ENCODE measurements at regions not wholly inside any gene's neighbourhood (a gene's known extent, or its start where the extent isn't known, plus 50 kb on each side); places are given as distances from the start of the nearest gene placed in this dataset.
A peak's percentile ranks its signal among the peaks of the same experiment; 100 is the strongest.

GRCh38 chr7:42445691-42446090 lies 208.7 kb upstream of the GLI3 start:
- peak; percentile 15 for DNase-seq (ENCODE audit: low read depth)

GRCh38 chr7:42440951-42441350 lies 203.9 kb upstream of the GLI3 start:
- peak; percentile 25 for DNase-seq (ENCODE audit: low read depth)

- no peak for DNase-seq (ENCODE audit: low read depth)
Observed at GRCh38 chr7:42432644-42433043, 195.6 kb upstream of the GLI3 start.

- DNase-seq (ENCODE audit: low read depth) = no peak
Observed at GRCh38 chr7:42431873-42432272, 194.9 kb upstream of the GLI3 start.

- DNase-seq (ENCODE audit: low read depth) = no peak
Observed at GRCh38 chr7:42429339-42429738, 192.3 kb upstream of the GLI3 start.

DNA sequence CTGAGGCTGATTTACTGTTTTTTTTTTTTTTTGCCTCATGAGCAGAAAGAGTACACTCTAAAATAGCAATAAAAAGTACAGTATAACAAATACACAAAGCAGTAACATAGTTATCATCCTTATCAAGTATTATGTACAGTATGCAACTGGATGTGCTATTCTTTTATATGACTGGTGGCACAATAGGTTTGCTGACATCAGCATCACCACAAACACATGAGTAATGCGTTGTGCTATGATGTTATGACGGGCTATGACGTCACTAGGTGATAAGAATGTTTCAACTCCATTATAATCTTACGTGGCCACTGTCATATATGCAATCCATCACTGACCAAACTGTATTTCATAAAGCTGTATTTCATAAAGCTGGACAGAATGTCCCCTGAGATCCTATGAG lies 189.2 kb upstream of the GLI3 start:
- peak; percentile 53 for DNase-seq (ENCODE audit: low read depth)

GRCh38 chr7:42414941-42415505 lies 178.0 kb upstream of the GLI3 start:
- DNase-seq (ENCODE audit: low read depth) = peak; percentile 8

GRCh38 chr7:42414028-42414427 lies 177.0 kb upstream of the GLI3 start:
- DNase-seq (ENCODE audit: low read depth) = peak; percentile 10

DNA sequence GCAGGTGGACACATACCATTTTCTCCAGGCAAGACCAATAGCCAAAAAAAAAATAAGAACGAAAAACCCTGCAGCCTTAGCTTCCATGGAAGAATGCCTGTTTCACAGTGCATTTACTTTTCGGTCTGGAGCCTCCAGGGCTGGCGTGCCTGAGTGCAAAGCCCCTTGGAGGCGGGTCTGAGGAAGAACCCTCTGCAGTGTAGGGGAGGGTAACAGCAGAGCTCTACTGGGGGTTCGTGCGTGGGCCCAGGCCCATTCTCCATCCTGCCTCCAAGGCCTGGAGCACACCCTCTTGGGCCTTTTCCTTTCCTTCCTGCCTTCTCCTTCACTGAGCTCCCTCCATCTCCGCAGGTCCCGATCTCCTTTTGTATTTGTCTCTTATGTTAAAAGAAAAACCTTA lies 172.3 kb upstream of the GLI3 start:
- no peak for DNase-seq (ENCODE audit: low read depth)

GRCh38 chr7:42407833-42408232 lies 170.8 kb upstream of the GLI3 start:
- DNase-seq (ENCODE audit: low read depth) = no peak

DNA sequence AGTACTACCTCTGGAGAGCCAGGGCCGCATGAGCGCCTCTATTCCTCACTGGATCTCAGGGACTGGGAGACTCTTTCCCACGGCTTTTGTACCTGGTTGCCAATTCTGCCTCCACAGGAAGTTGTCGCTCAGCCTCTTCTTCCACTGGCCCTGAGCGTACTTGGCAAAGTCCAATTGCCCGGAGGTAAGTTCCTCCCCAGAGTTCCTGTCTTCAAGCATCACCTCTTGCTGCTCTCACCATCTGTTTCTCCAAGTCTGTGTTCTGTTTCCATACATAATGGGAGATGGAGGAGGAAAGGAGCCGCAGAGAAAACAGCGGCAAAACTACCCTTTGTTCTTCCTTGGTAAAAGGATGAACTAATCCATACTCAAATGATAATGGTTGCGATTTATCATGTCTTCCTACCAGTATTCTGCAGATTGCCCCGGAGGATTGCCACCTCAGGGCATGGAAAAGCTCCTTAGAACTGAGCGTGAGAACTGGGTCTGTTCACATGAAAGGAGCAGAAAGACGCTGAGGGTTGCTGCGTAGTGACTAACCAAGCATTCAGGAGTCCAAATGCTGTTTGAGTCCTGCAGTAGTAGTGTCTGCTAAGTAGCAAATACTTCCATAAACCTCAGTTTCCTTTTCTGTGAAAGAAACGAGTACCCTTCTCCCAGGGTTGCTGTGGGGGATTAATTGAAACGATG lies 170.2 kb upstream of the GLI3 start:
- no peak for DNase-seq (ENCODE audit: low read depth)

DNA sequence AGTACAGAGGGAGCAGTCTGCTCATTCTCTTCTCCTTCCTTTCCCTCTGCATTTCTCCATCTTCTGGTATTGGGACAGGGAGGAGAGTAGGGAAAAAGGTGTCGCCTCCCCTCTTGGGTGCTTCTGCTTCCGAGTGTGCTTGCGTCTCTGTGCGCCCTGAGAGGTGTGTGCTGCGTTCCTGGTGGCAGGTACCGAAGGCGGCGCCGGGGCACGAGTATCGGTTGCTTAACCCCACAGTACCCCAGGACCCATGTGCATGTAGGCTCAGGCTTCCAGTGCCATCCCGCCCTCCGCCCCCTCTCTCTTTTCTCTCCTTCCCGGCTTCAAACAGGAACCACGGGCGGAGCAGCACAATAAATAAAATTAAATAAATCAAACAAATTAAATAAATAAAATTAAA lies 169.3 kb upstream of the GLI3 start:
- DNase-seq (ENCODE audit: low read depth) = no peak

GRCh38 chr7:42405782-42406181 lies 168.8 kb upstream of the GLI3 start:
- DNase-seq (ENCODE audit: low read depth) = no peak

GRCh38 chr7:42403831-42404230 lies 166.8 kb upstream of the GLI3 start:
- DNase-seq (ENCODE audit: low read depth) = no peak

DNA sequence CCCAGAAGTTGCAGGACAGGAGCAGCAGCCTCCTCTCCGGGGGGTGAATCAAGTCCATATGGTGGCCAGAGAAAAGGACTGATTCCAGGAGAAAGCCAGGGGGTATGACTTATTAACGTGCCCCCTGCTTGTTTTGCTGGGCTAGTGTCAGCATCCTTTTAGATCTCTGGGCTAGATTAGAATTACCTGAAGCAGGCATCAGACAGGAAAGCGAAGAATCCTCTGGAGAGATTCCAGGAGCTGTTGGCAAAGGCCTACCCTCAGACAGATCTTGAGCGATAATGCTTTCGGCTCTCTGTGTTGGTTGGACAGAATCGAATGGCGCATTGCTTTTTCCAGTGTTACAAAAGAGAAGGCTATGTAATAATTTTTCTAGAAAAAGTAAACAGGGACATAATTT lies 164.0 kb upstream of the GLI3 start:
- no peak for DNase-seq (ENCODE audit: low read depth)

DNA sequence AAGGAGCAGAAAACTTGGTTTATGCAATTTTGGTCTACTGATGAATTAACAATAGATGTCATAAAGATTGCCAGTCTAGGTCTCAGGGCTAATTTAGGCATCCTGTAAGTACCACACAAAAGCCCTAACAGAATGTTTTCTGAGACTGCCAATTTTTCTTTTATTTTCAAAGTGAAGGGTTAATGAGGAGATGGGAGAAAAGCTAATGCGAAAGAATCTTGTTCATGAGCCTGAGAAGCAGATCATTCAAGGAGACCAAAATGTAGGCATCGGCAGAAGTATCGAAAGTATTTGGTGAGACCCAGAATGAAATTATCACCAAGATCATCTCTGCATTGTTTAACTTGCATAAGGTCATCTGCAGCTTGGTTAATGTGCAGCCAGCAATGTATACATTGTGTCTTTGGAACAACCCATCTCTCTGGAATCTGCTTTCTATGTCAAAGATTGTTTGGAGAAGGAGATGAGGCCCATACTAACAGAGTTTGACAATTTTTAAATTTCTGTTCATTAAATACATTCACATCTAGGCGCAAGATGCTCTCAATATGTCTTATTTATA lies 163.3 kb upstream of the GLI3 start:
- DNase-seq (ENCODE audit: low read depth) = no peak

GRCh38 chr7:42395607-42396006 lies 158.6 kb upstream of the GLI3 start:
- DNase-seq (ENCODE audit: low read depth) = no peak

GRCh38 chr7:42392826-42393225 lies 155.8 kb upstream of the GLI3 start:
- no peak for DNase-seq (ENCODE audit: low read depth)

DNA sequence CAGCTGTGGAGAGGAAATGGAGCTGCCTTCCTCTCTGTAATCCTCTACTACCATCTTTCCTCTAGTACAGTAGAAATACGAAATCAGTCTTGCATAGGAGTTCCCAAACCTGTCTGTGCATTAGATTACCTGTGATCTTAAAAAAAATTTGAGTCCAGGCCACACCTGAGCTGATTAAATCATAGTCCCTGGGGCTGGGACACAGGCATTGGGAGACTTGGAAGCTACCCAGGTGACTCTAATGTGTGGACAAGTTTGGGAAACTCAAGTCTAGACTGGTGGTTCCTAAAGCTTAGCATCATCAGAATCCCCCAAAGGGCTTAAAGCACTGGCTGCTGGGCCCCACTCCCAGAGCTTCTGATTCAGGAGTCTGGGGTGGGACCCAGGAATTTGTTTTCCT lies 152.7 kb upstream of the GLI3 start:
- no peak for DNase-seq (ENCODE audit: low read depth)

GRCh38 chr7:42385912-42386311 lies 148.9 kb upstream of the GLI3 start:
- DNase-seq (ENCODE audit: low read depth) = peak; percentile 33

- DNase-seq (ENCODE audit: low read depth) = no peak
Observed at GRCh38 chr7:42381161-42381560, 144.2 kb upstream of the GLI3 start.

GRCh38 chr7:42380401-42380800 lies 143.4 kb upstream of the GLI3 start:
- no peak for DNase-seq (ENCODE audit: low read depth)

DNA sequence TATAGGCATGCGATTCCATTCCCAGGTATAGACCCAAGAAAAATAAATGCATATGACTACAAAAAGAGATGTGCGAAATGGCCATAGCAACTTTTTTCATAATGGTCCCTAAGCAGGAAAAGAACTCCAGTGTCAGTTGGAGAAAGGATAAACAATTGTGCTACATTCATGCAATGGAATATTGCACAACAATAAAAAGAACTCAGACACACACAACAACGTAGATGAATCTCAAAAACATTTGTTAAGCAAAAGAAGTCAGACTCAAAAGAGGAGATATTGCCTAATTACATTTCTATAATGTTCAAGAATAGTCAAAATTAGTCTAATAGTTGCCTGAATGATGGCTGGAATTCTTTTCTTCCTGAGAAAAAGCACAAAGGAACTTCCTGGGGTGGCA lies 141.1 kb upstream of the GLI3 start:
- DNase-seq (ENCODE audit: low read depth) = no peak

GRCh38 chr7:42373285-42373684 lies 136.3 kb upstream of the GLI3 start:
- no peak for DNase-seq (ENCODE audit: low read depth)
